ENCODE measurements at regions not wholly inside any gene's neighbourhood (a gene's known extent, or its start where the extent isn't known, plus 50 kb on each side); places are given as distances from the start of the nearest gene placed in this dataset.
A peak's percentile ranks its signal among the peaks of the same experiment; 100 is the strongest.

DNA sequence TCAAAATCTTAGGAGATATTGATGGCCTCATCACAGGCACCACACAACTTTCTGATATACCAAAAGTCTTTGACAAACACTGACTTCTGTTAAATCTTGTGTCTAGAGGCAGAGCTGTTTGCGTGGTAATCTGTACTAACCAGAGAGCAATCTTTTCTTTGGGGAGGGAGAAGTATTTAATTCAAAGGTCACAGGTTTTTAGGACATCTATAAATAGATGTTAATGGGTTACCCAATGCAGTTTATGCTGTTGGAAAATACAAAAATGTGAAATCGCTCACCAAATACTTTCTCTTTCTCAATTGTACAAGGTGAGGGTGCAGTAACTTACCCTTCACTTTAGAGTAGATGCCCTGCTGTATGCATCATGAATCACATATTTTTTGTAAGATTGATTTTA, 510.5 kb downstream of the NSUN3 start:
- Histone ChIP-seq H3K27ac (no peak overlapping the region), H3K4me1 (no peaks in the 10 kb centered on the region), H3K9ac (no peak overlapping the region), H3K4me2 (no peak overlapping the region), H3K9me3 (replicated peaks in 1 of 11) (no peaks in the 10 kb centered on the region), H3K36me3 (no peaks in the 10 kb centered on the region), H3K4me3 (no peak overlapping the region), H4K20me1 (no peaks in the 10 kb centered on the region), H3K27me3 (no peaks in the 10 kb centered on the region)
- no peak for TF ChIP-seq Cebpa-rat (IDR thresholded peaks at IDR 0.05)

DNA sequence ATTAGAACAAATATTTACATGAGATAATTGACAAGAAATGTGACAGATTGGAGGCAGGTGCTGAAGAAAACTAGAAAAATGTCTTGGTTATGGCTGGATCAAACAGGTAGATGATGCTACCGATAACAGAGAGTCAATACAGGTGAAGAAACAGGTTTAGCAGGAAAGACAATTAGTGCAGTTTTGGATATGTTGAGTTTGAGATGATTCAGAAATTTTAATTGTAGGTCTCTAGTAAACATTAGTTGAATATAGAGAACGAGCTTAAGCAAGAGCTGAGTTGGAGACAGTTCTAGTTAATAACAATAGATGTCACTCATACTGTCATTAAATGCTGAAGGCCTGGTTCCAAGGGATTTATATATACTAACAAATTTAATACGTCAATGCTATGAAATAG, 524.4 kb downstream of the NSUN3 start:
- Histone ChIP-seq H3K9me3 (replicated peaks in 1 of 11) (no peaks in the 10 kb centered on the region), H3K4me2 (no peak overlapping the region), H3K4me3 (no peak overlapping the region), H3K36me3 (no peaks in the 10 kb centered on the region), H3K27ac (no peak overlapping the region), H3K4me1 (no peaks in the 10 kb centered on the region), H4K20me1 (no peaks in the 10 kb centered on the region), H3K9ac (no peak overlapping the region), H3K27me3 (no peaks in the 10 kb centered on the region)
- TF ChIP-seq Cebpa-rat (IDR thresholded peaks at IDR 0.05) = no peak

DNA sequence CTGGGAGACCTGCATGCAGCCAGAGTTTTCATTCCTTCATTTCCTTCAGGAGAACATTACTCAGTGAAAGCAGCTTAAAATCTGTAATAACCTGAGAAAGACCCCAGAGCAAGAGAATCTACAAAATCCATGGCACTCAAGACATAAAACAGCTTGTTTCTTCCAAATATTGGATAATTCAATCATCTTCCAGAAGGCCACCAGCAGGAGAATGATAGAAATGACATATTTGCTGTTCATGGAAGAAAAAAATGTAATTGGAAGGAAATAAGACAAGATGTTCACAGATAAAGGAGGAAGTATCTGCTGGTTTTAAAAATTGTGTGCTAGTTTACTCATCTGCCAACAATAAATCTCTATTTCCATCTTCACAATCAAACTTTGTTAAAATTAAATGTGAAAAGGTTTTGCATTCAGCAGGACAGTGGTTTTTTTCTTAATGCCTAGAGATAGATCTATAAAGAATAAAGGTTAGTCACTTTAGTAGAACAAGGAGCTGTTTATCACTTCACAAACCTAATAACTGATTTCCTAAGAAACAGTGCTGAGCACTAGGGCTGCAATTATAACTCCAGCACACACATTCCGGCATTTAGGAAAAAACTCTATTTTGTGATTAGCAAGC, 530.8 kb downstream of the NSUN3 start:
- H4K20me1 ChIP-seq = no peaks in the 10 kb centered on the region
- peaks cover 0 to 8% (median 0%) of the 10 kb centered on the region in 10 experiments; a peak in 1 of 20 replicates for H3K4me1 ChIP-seq
- H3K4me2 ChIP-seq = no peak overlapping the region
- no peak overlapping the region for H3K9ac ChIP-seq
- no peak overlapping the region for H3K4me3 ChIP-seq
- no peaks in the 10 kb centered on the region for H3K27me3 ChIP-seq
- H3K36me3 ChIP-seq = no peaks in the 10 kb centered on the region
- H3K9me3 ChIP-seq (replicated peaks in 1 of 11) = no peaks in the 10 kb centered on the region
- TF ChIP-seq Cebpa-rat (IDR thresholded peaks at IDR 0.05) = no peak
- H3K27ac ChIP-seq = no peak overlapping the region

DNA sequence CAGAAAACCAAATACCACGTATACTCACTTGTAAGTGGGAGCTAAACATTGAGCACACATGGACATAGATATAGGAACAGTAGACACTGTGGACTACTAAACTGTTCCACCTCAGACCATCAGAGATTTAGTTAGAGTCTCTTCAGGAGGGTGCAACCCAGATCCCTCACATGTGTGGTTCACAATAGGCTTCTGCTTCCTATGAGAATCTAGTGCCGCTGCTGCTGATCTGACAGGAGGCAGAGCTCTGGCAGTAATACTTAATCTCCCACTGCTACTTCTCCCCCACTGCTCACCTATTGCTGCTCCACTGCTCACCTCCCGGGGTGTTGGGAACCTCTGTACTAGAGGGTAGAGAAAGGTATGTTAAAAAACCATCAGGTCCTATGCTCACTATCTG, 533.3 kb downstream of the NSUN3 start:
- TF ChIP-seq Cebpa-rat (IDR thresholded peaks at IDR 0.05) = no peak
- no peak overlapping the region for H3K4me2 ChIP-seq
- no peak overlapping the region for H3K9ac ChIP-seq
- H3K27me3 ChIP-seq = no peaks in the 10 kb centered on the region
- no peaks in the 10 kb centered on the region for H3K9me3 ChIP-seq (replicated peaks in 1 of 11)
- no peaks in the 10 kb centered on the region for H3K36me3 ChIP-seq
- no peaks in the 10 kb centered on the region for H4K20me1 ChIP-seq
- H3K4me3 ChIP-seq = no peak overlapping the region
- no peak overlapping the region for H3K27ac ChIP-seq
- peaks cover 0 to 8% (median 0%) of the 10 kb centered on the region in 10 experiments; a peak in 1 of 20 replicates for H3K4me1 ChIP-seq

DNA sequence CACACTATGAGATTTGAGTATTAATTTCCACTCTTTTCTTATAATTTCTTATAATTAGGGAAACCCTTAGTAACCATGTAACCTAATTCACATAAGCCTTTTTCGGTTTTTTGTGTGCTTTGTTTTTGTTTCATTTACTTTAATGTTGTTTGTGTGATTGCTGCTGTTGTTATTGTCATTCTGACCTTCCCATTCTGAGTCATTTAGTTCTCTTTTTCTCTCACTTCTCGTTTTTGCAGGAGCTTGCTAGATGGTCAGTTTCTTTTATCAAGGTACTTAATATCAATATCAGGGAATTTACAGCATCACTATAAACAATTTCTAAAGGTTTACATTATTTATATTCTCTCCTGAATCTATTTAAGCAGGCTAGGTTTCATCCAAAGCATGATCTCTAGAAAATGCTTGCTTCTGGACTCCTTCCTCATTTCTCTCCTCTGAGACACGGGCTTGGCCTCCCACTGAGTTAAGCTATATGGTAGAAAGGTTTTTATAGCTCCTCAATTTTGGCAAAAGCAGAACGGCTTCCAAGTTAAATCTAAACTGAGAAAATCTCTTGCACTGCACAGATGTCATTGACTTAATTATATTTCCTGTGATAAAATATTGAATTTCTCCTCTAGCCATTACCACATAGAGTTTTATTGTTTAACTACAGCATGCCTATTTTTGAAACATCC, 534.2 kb downstream of the NSUN3 start:
- Histone ChIP-seq H3K27me3 (no peaks in the 10 kb centered on the region), H3K4me1 (peaks cover 0 to 8% (median 0%) of the 10 kb centered on the region in 10 experiments; a peak in 1 of 20 replicates), H3K27ac (no peak overlapping the region), H3K9ac (no peak overlapping the region), H4K20me1 (no peaks in the 10 kb centered on the region), H3K36me3 (no peaks in the 10 kb centered on the region), H3K4me2 (0 out of 22 replicates have a peak overlapping the region, but pooled peaks of 1 of the 11 experiments have one; percentile 9), H3K9me3 (replicated peaks in 1 of 11) (no peaks in the 10 kb centered on the region), H3K4me3 (no peak overlapping the region)
- no peak for TF ChIP-seq Cebpa-rat (IDR thresholded peaks at IDR 0.05)

DNA sequence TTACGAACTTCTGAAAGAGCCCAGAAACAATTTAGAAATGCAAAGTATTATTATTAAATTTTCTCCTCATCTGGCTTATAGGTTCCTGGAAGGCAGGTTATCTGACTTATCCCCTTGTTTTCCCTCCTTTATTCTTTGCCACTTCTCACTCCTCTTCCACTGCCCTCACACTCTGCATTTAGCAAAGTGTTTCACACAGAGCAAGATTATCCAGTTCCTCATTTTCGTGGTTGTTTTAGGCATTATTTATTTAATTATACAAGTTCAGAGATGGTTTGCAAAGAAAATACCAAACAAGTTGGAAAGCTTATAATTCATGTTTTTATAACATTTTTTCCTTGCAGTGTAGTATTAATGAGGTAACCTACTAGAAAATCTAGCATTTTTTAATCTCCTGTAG, 544.9 kb downstream of the NSUN3 start:
- H3K9ac ChIP-seq = no peak overlapping the region
- H3K36me3 ChIP-seq = no peaks in the 10 kb centered on the region
- H3K4me3 ChIP-seq = no peak overlapping the region
- no peak overlapping the region for H3K4me2 ChIP-seq
- H4K20me1 ChIP-seq = no peaks in the 10 kb centered on the region
- no peaks in the 10 kb centered on the region for H3K9me3 ChIP-seq (replicated peaks in 1 of 11)
- no peak for TF ChIP-seq Cebpa-rat (IDR thresholded peaks at IDR 0.05)
- no peaks in the 10 kb centered on the region for H3K27me3 ChIP-seq
- no peaks in the 10 kb centered on the region for H3K4me1 ChIP-seq
- no peak overlapping the region for H3K27ac ChIP-seq

DNA sequence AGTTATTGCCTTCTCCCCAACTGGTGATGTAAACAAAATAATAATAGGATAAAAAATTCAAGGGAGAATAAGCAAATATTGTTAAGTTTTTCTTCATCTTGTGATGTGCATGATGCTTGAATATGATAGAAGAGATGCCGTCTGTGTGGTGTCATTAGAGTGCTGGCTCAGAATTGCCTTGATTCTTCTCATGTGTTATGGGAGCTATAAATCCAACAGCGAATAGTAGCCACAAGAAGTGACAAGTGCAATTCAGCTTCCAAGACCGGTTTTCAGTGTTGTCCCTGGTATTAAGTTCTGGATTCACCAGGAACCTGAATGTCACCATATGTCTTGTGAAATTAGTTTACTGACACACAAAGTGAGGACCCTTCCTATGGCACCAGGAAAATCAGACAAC, 547.0 kb downstream of the NSUN3 start:
- Histone ChIP-seq H3K4me2 (no peak overlapping the region), H3K9ac (no peak overlapping the region), H3K36me3 (no peaks in the 10 kb centered on the region), H4K20me1 (no peaks in the 10 kb centered on the region), H3K4me1 (no peaks in the 10 kb centered on the region), H3K9me3 (replicated peaks in 1 of 11) (no peaks in the 10 kb centered on the region), H3K27ac (no peak overlapping the region), H3K4me3 (no peak overlapping the region), H3K27me3 (no peaks in the 10 kb centered on the region)
- TF ChIP-seq Cebpa-rat (IDR thresholded peaks at IDR 0.05) = no peak

DNA sequence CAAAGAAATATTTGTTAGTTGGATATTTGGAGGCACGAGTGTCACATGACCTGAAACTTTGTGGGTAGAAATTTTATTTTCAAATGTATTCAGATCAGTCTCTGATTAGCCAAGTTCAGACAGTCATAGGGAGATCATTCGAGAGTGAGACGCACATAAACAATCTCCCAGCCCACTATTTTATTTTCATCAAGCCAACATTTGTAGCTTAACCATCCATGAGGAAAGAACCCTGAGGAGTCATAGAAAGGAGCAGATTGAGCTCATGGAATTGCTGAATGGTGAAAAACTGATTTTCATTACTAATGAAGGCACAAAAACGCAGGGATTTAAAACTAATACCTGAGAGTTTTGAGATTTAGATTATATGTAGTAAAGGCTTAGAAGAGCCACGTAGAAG, 548.7 kb downstream of the NSUN3 start:
- H3K4me2 ChIP-seq = no peak overlapping the region
- no peaks in the 10 kb centered on the region for H3K36me3 ChIP-seq
- no peaks in the 10 kb centered on the region for H4K20me1 ChIP-seq
- H3K4me3 ChIP-seq = no peak overlapping the region
- no peak overlapping the region for H3K9ac ChIP-seq
- no peaks in the 10 kb centered on the region for H3K27me3 ChIP-seq
- no peaks in the 10 kb centered on the region for H3K9me3 ChIP-seq (replicated peaks in 1 of 11)
- no peaks in the 10 kb centered on the region for H3K4me1 ChIP-seq
- H3K27ac ChIP-seq = no peak overlapping the region
- no peak for TF ChIP-seq Cebpa-rat (IDR thresholded peaks at IDR 0.05)

DNA sequence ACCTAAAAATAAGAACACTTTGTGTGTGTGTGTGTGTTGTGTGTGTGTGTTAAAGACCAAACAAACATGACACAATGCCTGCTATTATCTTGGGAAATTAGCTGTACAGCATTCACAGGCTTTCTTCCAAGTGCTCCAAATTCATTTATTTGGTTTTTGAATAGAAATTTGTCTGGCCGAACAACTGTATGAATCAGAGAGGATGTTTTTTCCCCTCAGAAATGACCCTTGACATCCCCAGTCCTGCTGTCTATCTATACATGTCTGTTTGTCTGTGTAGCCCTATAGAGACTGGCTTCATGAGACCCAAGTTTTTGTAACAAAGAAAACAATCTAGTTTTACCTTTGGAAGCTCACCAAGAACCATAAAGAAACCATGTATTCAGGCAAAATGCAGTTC, 549.8 kb downstream of the NSUN3 start:
- no peak for TF ChIP-seq Cebpa-rat (IDR thresholded peaks at IDR 0.05)
- no peak overlapping the region for H3K4me2 ChIP-seq
- no peaks in the 10 kb centered on the region for H3K4me1 ChIP-seq
- no peak overlapping the region for H3K9ac ChIP-seq
- no peaks in the 10 kb centered on the region for H4K20me1 ChIP-seq
- no peaks in the 10 kb centered on the region for H3K27me3 ChIP-seq
- no peaks in the 10 kb centered on the region for H3K36me3 ChIP-seq
- H3K9me3 ChIP-seq (replicated peaks in 1 of 11) = no peaks in the 10 kb centered on the region
- H3K4me3 ChIP-seq = no peak overlapping the region
- no peak overlapping the region for H3K27ac ChIP-seq

DNA sequence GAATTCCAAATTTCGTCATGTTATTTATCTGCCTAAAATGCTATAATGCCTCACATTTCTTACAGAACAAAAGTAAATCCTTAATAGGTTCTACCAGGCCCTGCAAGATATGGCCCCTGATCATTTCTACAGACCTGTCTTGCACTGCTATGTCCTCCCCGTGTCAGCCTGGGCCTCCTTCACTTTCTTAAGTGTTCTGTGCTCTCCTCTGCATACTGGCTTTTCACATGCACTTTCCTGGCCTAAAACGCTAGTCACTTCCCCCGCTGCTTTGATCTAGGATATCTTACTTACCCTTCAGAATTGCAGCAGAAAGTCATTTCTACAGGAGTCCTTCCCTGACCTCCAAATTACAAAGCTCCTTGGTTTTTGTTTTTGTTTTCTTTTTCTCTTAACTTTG, 551.3 kb downstream of the NSUN3 start:
- TF ChIP-seq Cebpa-rat (IDR thresholded peaks at IDR 0.05) = no peak
- H3K9ac ChIP-seq = no peak overlapping the region
- H3K9me3 ChIP-seq (replicated peaks in 1 of 11) = no peaks in the 10 kb centered on the region
- H3K4me3 ChIP-seq = no peak overlapping the region
- H3K27me3 ChIP-seq = no peaks in the 10 kb centered on the region
- H3K4me2 ChIP-seq = no peak overlapping the region
- no peaks in the 10 kb centered on the region for H3K4me1 ChIP-seq
- H3K27ac ChIP-seq = no peak overlapping the region
- no peaks in the 10 kb centered on the region for H3K36me3 ChIP-seq
- H4K20me1 ChIP-seq = no peaks in the 10 kb centered on the region
